Ovary (tissue), 7 donors: ENCODE measurements at regions not wholly inside any gene's neighbourhood (a gene's known extent, or its start where the extent isn't known, plus 50 kb on each side); places are given as distances from the start of the nearest gene placed in this dataset.
"Not testable (repeated sequence)": the region's sequence is repeated elsewhere in the genome, so short reads cannot be mapped to it uniquely, and the experiment has no call there.

Experiments
- DNase-seq, 5 donors: peaks; one replicate each; pipeline ENCODE4 v3.0.0-alpha.2; 2019 to 2020
- H3K27ac ChIP-seq, 2 donors: fragments of 200-600 bp; one replicate each; pipeline versions ENCODE4 v1.5.1 to v1.8.0; 2019 to 2022
- H3K27me3 ChIP-seq: fragments of 200-600 bp; one replicate; pipeline ENCODE4 v1.8.0; 2022
- H3K36me3 ChIP-seq: fragments of 200-600 bp; sonication (generic); one replicate; pipeline ENCODE4 v1.5.1; 2019
- H3K4me1 ChIP-seq: one replicate; pipeline ENCODE4 v1.8.1; 2013; ENCODE audit warnings: mild to moderate bottlenecking, moderate library complexity; ENCODE audit not compliant: insufficient read depth
- H3K4me3 ChIP-seq: fragments of 200-600 bp; sonication (generic); one replicate; pipeline ENCODE4 v1.5.1; 2017
- H3K9me3 ChIP-seq, 2 donors: fragments of 200-600 bp in 1 of 2; sonication (generic) in 1 of 2; one replicate each; pipeline versions ENCODE4 v1.5.1 to v1.8.1; 2013 to 2019; ENCODE audit warnings: mild to moderate bottlenecking in 1 of 2, moderate library complexity in 1 of 2
- CTCF ChIP-seq, 3 donors: fragments of 450-650 bp in 2 of 3; fragments of 200-600 bp in 1 of 3; IDR thresholded peaks; one replicate each; pipeline versions ENCODE4 v1.5.1 to v1.8.0; 2016 to 2022; ENCODE audit warnings: antibody characterized with exemption in 3 of 3, mild to moderate bottlenecking in 1 of 3
- EP300 ChIP-seq: sonication (generic); formaldehyde crosslinking; IDR thresholded peaks from one replicate; pipeline ENCODE4 v1.6.1; 2017; ENCODE audit warnings: antibody characterized with exemption
- POLR2A ChIP-seq: fragments of 450-650 bp; IDR thresholded peaks from one replicate; pipeline ENCODE4 v1.6.1; 2017; ENCODE audit warnings: antibody characterized with exemption, mild to moderate bottlenecking, moderate library complexity
- WGBS, 3 donors: extraction: QIAGEN DNeasy Blood & Tissue Kit in 1 of 3; methylation state at CpG; one replicate each; pipeline versions ENCODE4 v1.1.5 to v1.1.7; 2013 to 2017; 5-methylcytosine and 5-hydroxymethylcytosine counted together
- intact Hi-C, 4 donors: fragments of 100-400 bp; cut with DNase I; formaldehyde crosslinking; loops; one replicate each; pipeline versions ENCODE4 v1.11.0 to v1.15.1; 2022 to 2023
- donor health status: DM: no; HTN: no; CAD: no; lungs with moderate emphysema.
- donor health status: DM: no; HTN: no; CAD: no.
- donor health status: Bipolar disorder and iron deficiency.
- donor health status: DM: no; HTN: no; CAD: no.
- donor health status: DM: yes; HTN: yes; CAD: no.

- not testable (repeated sequence) for H3K27ac ChIP-seq
- WGBS, 3 donors, result 93 to 96% (median 93%) methylated on average over 19 of the region's 19 CpGs
Observed at GRCh38 chr2:66632882-66633281, 198.0 kb downstream of the MEIS1 start.

GRCh38 chr2:66633631-66634030 lies 198.7 kb downstream of the MEIS1 start:
- Histone ChIP-seq H3K36me3 (no peaks in the 10 kb centered on the region), H3K27me3 (no peaks in the 10 kb centered on the region), H3K27ac (no peak overlapping the region), H3K9me3 (no peaks in the 10 kb centered on the region), H3K4me3 (no peak overlapping the region), H3K4me1 (no peaks in the 10 kb centered on the region)
- DNase-seq, result no peak
- no peak for TF ChIP-seq POLR2A
- no peak for TF ChIP-seq CTCF (IDR thresholded peaks at IDR 0.05)
- no peak for TF ChIP-seq EP300
- intact Hi-C loops, result loop anchor here in 1 of 4 donors (5.0 kb wide), 1 partner anchor 1149 kb away; no protein-coding TSS in a partner anchor
- 81 to 91% (median 89%) methylated on average over 3 of the region's 3 CpGs for WGBS, 3 donors

More at GRCh38 chr2:66632882-66633281, 198.0 kb downstream of the MEIS1 start:
- H3K9me3 ChIP-seq, H3K36me3 ChIP-seq, DNase-seq, H3K4me1 ChIP-seq, H3K27me3 ChIP-seq, H3K4me3 ChIP-seq: not testable (repeated sequence)
- intact Hi-C loops, result loop anchor here in 1 of 4 donors (5.0 kb wide), 1 partner anchor 1149 kb away; no protein-coding TSS in a partner anchor

GRCh38 chr2:66634784-66635183 lies 199.9 kb downstream of the MEIS1 start:
- intact Hi-C loops, result loop anchor here in 1 of 4 donors (5.0 kb wide), 1 partner anchor 1148 kb away; no protein-coding TSS in a partner anchor
- no peak for DNase-seq
- Histone ChIP-seq H3K9me3 (no peaks in the 10 kb centered on the region), H3K27ac (no peak overlapping the region), H3K4me3 (no peak overlapping the region), H3K4me1 (no peaks in the 10 kb centered on the region), H3K36me3 (no peaks in the 10 kb centered on the region), H3K27me3 (no peaks in the 10 kb centered on the region)
- no peak for TF ChIP-seq EP300
- no peak for TF ChIP-seq POLR2A

- H3K4me3 ChIP-seq, result no peak overlapping the region
- TF ChIP-seq POLR2A, result no peak
- TF ChIP-seq CTCF (IDR thresholded peaks at IDR 0.05), result no peak
- TF ChIP-seq EP300, result no peak
- WGBS, 3 donors, result 88 to 91% (median 91%) methylated on average over 6 of the region's 6 CpGs
Observed at GRCh38 chr2:66641685-66642084, 206.8 kb downstream of the MEIS1 start.

GRCh38 chr2:66648081-66648480 lies 213.2 kb downstream of the MEIS1 start:
- intact Hi-C loops, result not testable (repeated sequence)
- WGBS, 3 donors, result 76 to 77% (median 76%) methylated on average over 12 of the region's 12 CpGs

More at GRCh38 chr2:66641685-66642084, 206.8 kb downstream of the MEIS1 start:
- H3K36me3 ChIP-seq, result no peaks in the 10 kb centered on the region
- intact Hi-C loops, result no loop called here
- H3K27ac ChIP-seq, result no peak overlapping the region
- no peak for DNase-seq
- H3K4me1 ChIP-seq, result no peaks in the 10 kb centered on the region
- no peaks in the 10 kb centered on the region for H3K9me3 ChIP-seq
- H3K27me3 ChIP-seq, result no peaks in the 10 kb centered on the region

GRCh38 chr2:66649006-66649405 lies 214.1 kb downstream of the MEIS1 start:
- Histone ChIP-seq H3K36me3 (no peaks in the 10 kb centered on the region), H3K27ac (no peak overlapping the region), H3K4me3 (no peak overlapping the region), H3K9me3 (no peaks in the 10 kb centered on the region), H3K4me1 (no peaks in the 10 kb centered on the region), H3K27me3 (no peaks in the 10 kb centered on the region)
- 55 to 61% (median 58%) methylated on average over 4 of the region's 4 CpGs for WGBS, 3 donors
- TF ChIP-seq EP300 (no peak), POLR2A (no peak), CTCF (IDR thresholded peaks at IDR 0.05) (no peak)
- intact Hi-C loops, result no loop called here
- DNase-seq, result no peak

More at GRCh38 chr2:66648081-66648480, 213.2 kb downstream of the MEIS1 start:
- H3K4me1 ChIP-seq, H3K27ac ChIP-seq, H3K9me3 ChIP-seq, DNase-seq, H3K27me3 ChIP-seq, H3K4me3 ChIP-seq, H3K36me3 ChIP-seq: not testable (repeated sequence)
